ENCODE measurements at regions not wholly inside any gene's neighbourhood (a gene's known extent, or its start where the extent isn't known, plus 50 kb on each side); places are given as distances from the start of the nearest gene placed in this dataset.

DNA sequence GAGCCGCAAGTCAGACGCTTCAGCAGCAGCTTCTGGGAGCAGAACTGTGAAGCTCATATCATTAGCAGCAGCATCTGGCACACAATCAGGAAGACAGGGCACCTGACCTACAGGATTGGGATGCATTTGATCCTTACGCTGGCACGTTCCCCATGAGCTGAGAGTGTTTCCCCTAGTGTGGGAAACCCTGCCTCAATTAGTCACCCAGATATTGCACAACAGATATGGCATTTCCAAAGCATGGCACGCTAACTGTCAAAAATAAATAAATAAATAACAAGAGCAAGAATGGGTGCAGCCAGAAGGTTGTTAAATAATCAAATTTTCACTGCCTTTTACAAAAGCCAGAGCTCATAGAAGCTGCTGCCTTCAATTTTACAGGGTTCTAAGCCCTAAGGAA, 189.6 kb upstream of the THBS1 start:
- TF ChIP-seq ATF1 (CRISPR knock-in tag; IDR thresholded peaks at IDR 0.05): no peak
- TF ChIP-seq, protein P1, sequence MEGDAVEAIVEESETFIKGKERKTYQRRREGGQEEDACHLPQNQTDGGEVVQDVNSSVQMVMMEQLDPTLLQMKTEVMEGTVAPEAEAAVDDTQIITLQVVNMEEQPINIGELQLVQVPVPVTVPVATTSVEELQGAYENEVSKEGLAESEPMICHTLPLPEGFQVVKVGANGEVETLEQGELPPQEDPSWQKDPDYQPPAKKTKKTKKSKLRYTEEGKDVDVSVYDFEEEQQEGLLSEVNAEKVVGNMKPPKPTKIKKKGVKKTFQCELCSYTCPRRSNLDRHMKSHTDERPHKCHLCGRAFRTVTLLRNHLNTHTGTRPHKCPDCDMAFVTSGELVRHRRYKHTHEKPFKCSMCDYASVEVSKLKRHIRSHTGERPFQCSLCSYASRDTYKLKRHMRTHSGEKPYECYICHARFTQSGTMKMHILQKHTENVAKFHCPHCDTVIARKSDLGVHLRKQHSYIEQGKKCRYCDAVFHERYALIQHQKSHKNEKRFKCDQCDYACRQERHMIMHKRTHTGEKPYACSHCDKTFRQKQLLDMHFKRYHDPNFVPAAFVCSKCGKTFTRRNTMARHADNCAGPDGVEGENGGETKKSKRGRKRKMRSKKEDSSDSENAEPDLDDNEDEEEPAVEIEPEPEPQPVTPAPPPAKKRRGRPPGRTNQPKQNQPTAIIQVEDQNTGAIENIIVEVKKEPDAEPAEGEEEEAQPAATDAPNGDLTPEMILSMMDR (IDR thresholded peaks at IDR 0.05): no peak
